HEK293 (cell line): ENCODE measurements at regions not wholly inside any gene's neighbourhood (a gene's known extent, or its start where the extent isn't known, plus 50 kb on each side); places are given as distances from the start of the nearest gene placed in this dataset.
A peak's percentile ranks its signal among the peaks of the same experiment; 100 is the strongest.

Experiments
- GFI1B ChIP-seq: fragments of 450-650 bp; formaldehyde crosslinking; IDR thresholded peaks from 2 replicates; pipeline ENCODE4 v1.5.1; 2016; ENCODE audit warnings: missing biosample characterization, missing genetic modification characterization
- GLI4 ChIP-seq: fragments of 450-650 bp; formaldehyde crosslinking; IDR thresholded peaks from 2 replicates; pipeline ENCODE4 v1.5.1; 2016; ENCODE audit warnings: missing biosample characterization, missing genetic modification characterization
- IKZF3 ChIP-seq: fragments of 450-650 bp; IDR thresholded peaks from 2 replicates; pipeline ENCODE4 v1.5.0; 2018; ENCODE audit warnings: missing biosample characterization, mild to moderate bottlenecking, missing genetic modification characterization, moderate library complexity
- KLF8 ChIP-seq: fragments of 450-650 bp; formaldehyde crosslinking; IDR thresholded peaks from 2 replicates; pipeline ENCODE4 v1.5.1; 2016; ENCODE audit warnings: missing biosample characterization, missing genetic modification characterization
- OSR2 ChIP-seq: fragments of 450-650 bp; formaldehyde crosslinking; IDR thresholded peaks from 2 replicates; pipeline ENCODE4 v1.5.1; 2016; ENCODE audit warnings: missing biosample characterization, missing genetic modification characterization
- PRDM1 ChIP-seq: fragments of 450-650 bp; formaldehyde crosslinking; IDR thresholded peaks from 2 replicates; pipeline ENCODE4; 2016; ENCODE audit warnings: missing biosample characterization, missing genetic modification characterization
- SP7 ChIP-seq: fragments of 450-650 bp; formaldehyde crosslinking; IDR thresholded peaks from 2 replicates; pipeline ENCODE4 v1.5.1; 2016; ENCODE audit warnings: missing biosample characterization, missing genetic modification characterization
- TSHZ1 ChIP-seq: fragments of 450-650 bp; formaldehyde crosslinking; IDR thresholded peaks from 2 replicates; pipeline ENCODE4 v1.5.1; 2016; ENCODE audit warnings: missing biosample characterization, missing genetic modification characterization, borderline replicate concordance
- WT1 ChIP-seq: fragments of 450-650 bp; formaldehyde crosslinking; IDR thresholded peaks from 2 replicates; pipeline ENCODE4 v1.5.1; 2016; ENCODE audit warnings: missing biosample characterization, missing genetic modification characterization
- ZBTB1 ChIP-seq: fragments of 450-650 bp; formaldehyde crosslinking; IDR thresholded peaks from 2 replicates; pipeline ENCODE4 v1.5.1; 2016; ENCODE audit warnings: missing biosample characterization, missing genetic modification characterization
- ZBTB10 ChIP-seq: fragments of 450-650 bp; formaldehyde crosslinking; IDR thresholded peaks from 2 replicates; pipeline ENCODE4 v1.5.1; 2016; ENCODE audit warnings: missing biosample characterization, missing genetic modification characterization
- ZBTB17 ChIP-seq: fragments of 450-650 bp; formaldehyde crosslinking; IDR thresholded peaks from 2 replicates; pipeline ENCODE4 v1.5.1; 2016; ENCODE audit warnings: missing biosample characterization, missing genetic modification characterization
- ZFHX2 ChIP-seq: fragments of 450-650 bp; formaldehyde crosslinking; conservative IDR thresholded peaks from 2 replicates; pipeline ENCODE4 v1.5.1; 2016; ENCODE audit warnings: missing biosample characterization, missing genetic modification characterization
- ZNF114 ChIP-seq: fragments of 450-650 bp; formaldehyde crosslinking; IDR thresholded peaks from 2 replicates; pipeline ENCODE4 v1.5.0; 2017; ENCODE audit warnings: missing biosample characterization, missing genetic modification characterization
- ZNF121 ChIP-seq: fragments of 450-650 bp; formaldehyde crosslinking; IDR thresholded peaks from 2 replicates; pipeline ENCODE4 v1.5.1; 2016; ENCODE audit warnings: missing biosample characterization, missing genetic modification characterization
- ZNF133 ChIP-seq: fragments of 450-650 bp; formaldehyde crosslinking; IDR thresholded peaks from 2 replicates; pipeline ENCODE4 v1.5.1; 2016; ENCODE audit warnings: missing biosample characterization, missing genetic modification characterization
- ZNF18 ChIP-seq: fragments of 450-650 bp; formaldehyde crosslinking; IDR thresholded peaks from 2 replicates; pipeline ENCODE4 v1.5.1; 2016; ENCODE audit warnings: missing biosample characterization, missing genetic modification characterization
- ZNF19 ChIP-seq: fragments of 450-650 bp; formaldehyde crosslinking; IDR thresholded peaks from 2 replicates; pipeline ENCODE4; 2016; ENCODE audit warnings: missing biosample characterization, missing genetic modification characterization, low read depth
- ZNF311 ChIP-seq: fragments of 450-650 bp; formaldehyde crosslinking; IDR thresholded peaks from 2 replicates; pipeline ENCODE4 v1.5.1; 2017; ENCODE audit warnings: missing biosample characterization, missing genetic modification characterization, borderline replicate concordance
- ZNF335 ChIP-seq: fragments of 450-650 bp; formaldehyde crosslinking; conservative IDR thresholded peaks from 2 replicates; pipeline ENCODE4 v1.5.1; 2016; ENCODE audit warnings: missing biosample characterization, missing genetic modification characterization
- ZNF362 ChIP-seq: fragments of 450-650 bp; formaldehyde crosslinking; IDR thresholded peaks from 2 replicates; pipeline ENCODE4 v1.5.1; 2016; ENCODE audit warnings: missing biosample characterization, missing genetic modification characterization
- ZNF366 ChIP-seq: fragments of 450-650 bp; formaldehyde crosslinking; conservative IDR thresholded peaks from 2 replicates; pipeline ENCODE4 v1.5.1; 2016; ENCODE audit warnings: missing biosample characterization, missing genetic modification characterization
- ZNF473 ChIP-seq: fragments of 450-650 bp; formaldehyde crosslinking; IDR thresholded peaks from 2 replicates; pipeline ENCODE4 v1.5.1; 2017; ENCODE audit warnings: missing biosample characterization, missing genetic modification characterization
- ZNF529 ChIP-seq: fragments of 450-650 bp; formaldehyde crosslinking; IDR thresholded peaks from 2 replicates; pipeline ENCODE4 v1.5.1; 2017; ENCODE audit warnings: missing genetic modification characterization, missing biosample characterization; ENCODE audit not compliant: insufficient replicate concordance
- ZNF558 ChIP-seq: fragments of 450-650 bp; formaldehyde crosslinking; IDR thresholded peaks from 2 replicates; pipeline ENCODE4 v1.5.1; 2016; ENCODE audit warnings: missing biosample characterization, missing genetic modification characterization
- ZNF571 ChIP-seq: fragments of 450-650 bp; formaldehyde crosslinking; IDR thresholded peaks from 2 replicates; pipeline ENCODE4 v1.5.0; 2017; ENCODE audit warnings: missing biosample characterization, missing genetic modification characterization
- ZNF639 ChIP-seq: fragments of 450-650 bp; formaldehyde crosslinking; IDR thresholded peaks from 2 replicates; pipeline ENCODE4 v1.5.1; 2016; ENCODE audit warnings: missing biosample characterization, missing genetic modification characterization
- ZNF777 ChIP-seq: fragments of 450-650 bp; formaldehyde crosslinking; IDR thresholded peaks from 2 replicates; pipeline ENCODE4 v1.5.1; 2017; ENCODE audit warnings: missing biosample characterization, missing genetic modification characterization, borderline replicate concordance
- ZXDB ChIP-seq: fragments of 450-650 bp; formaldehyde crosslinking; IDR thresholded peaks from 2 replicates; pipeline ENCODE4 v1.5.1; 2016; ENCODE audit warnings: missing biosample characterization, missing genetic modification characterization

GRCh38 chr1:8094481-8095241 lies 68.6 kb upstream of the ERRFI1 start (continued):
- TF ChIP-seq GLI4 (tag by site-specific recombination) = no peak
- no peak for TF ChIP-seq IKZF3 (tag by site-specific recombination)
- no peak for TF ChIP-seq ZXDB (tag by site-specific recombination)
- TF ChIP-seq ZNF311 = no peak
- no peak for TF ChIP-seq TSHZ1 (tag by site-specific recombination)
- no peak for TF ChIP-seq PRDM1 (tag by site-specific recombination)
- TF ChIP-seq ZNF362 (tag by site-specific recombination) = peak; percentile 59; the same call in 1 of the 2 replicates
- TF ChIP-seq ZBTB1 (tag by site-specific recombination) = no peak
- TF ChIP-seq GFI1B (tag by site-specific recombination) = peak; percentile 54; the same call in 1 of the 2 replicates
- no peak for TF ChIP-seq ZNF777
- TF ChIP-seq KLF8 (tag by site-specific recombination) = 0 out of 2 replicates have a peak, but pooled peaks have one; percentile 14
- no peak for TF ChIP-seq ZNF121 (tag by site-specific recombination)
- no peak for TF ChIP-seq ZNF133 (tag by site-specific recombination)
- no peak for TF ChIP-seq ZNF18
- TF ChIP-seq ZNF114 (tag by site-specific recombination) = no peak
- TF ChIP-seq ZBTB17 = no peak
- no peak for TF ChIP-seq ZNF529 (tag by site-specific recombination)
- peak; percentile 68 for TF ChIP-seq ZNF366 (tag by site-specific recombination)
- no peak for TF ChIP-seq ZNF571 (tag by site-specific recombination)
- TF ChIP-seq ZNF558 (tag by site-specific recombination) = peak; percentile 62; the same call in 1 of the 2 replicates
- peak; percentile 93 for TF ChIP-seq SP7 (tag by site-specific recombination)
- no peak for TF ChIP-seq ZBTB10 (tag by site-specific recombination)
- TF ChIP-seq ZNF335 = no peak
- no peak for TF ChIP-seq ZNF19 (tag by site-specific recombination)
- no peak for TF ChIP-seq ZFHX2 (tag by site-specific recombination)
- peak; percentile 27; the same call in 1 of the 2 replicates for TF ChIP-seq ZNF639 (tag by site-specific recombination)
- TF ChIP-seq WT1 (tag by site-specific recombination) = no peak
- no peak for TF ChIP-seq OSR2 (tag by site-specific recombination)
- TF ChIP-seq ZNF473 (tag by site-specific recombination) = no peak
